Spleen (tissue), 7 donors: ENCODE measurements at regions not wholly inside any gene's neighbourhood (a gene's known extent, or its start where the extent isn't known, plus 50 kb on each side); places are given as distances from the start of the nearest gene placed in this dataset.

ENCODE experiments used
- POLR2A ChIP-seq, 3 donors: fragments of 450-650 bp; IDR thresholded peaks; one replicate each; pipeline ENCODE4 v1.5.1; 2017; ENCODE audit warnings: antibody characterized with exemption in 3 of 3, mild to moderate bottlenecking in 1 of 3
- TF ChIP-seq, protein P1 (sequence below), 11 experiments: fragments of 200-600 bp in 7 of 11; fragments of 450-650 bp in 4 of 11; sonication (generic) in 4 of 11; IDR thresholded peaks in 8 of 11; conservative IDR thresholded peaks in 3 of 11; 1 replicate in 7 of 11; 2 replicates in 4 of 11; pipeline versions ENCODE4 v1.4.0 to v1.8.0; 2016 to 2021; ENCODE audit warnings: antibody characterized with exemption in 11 of 11, inconsistent platforms in 4 of 11, mild to moderate bottlenecking in 1 of 11
- donor health status: DM: no; HTN: no; CAD: no; lungs with moderate emphysema.
- donor health status: DM: no; HTN: no; CAD: no.
- donor health status: DM: no; HTN: no; CAD: no.

DNA sequence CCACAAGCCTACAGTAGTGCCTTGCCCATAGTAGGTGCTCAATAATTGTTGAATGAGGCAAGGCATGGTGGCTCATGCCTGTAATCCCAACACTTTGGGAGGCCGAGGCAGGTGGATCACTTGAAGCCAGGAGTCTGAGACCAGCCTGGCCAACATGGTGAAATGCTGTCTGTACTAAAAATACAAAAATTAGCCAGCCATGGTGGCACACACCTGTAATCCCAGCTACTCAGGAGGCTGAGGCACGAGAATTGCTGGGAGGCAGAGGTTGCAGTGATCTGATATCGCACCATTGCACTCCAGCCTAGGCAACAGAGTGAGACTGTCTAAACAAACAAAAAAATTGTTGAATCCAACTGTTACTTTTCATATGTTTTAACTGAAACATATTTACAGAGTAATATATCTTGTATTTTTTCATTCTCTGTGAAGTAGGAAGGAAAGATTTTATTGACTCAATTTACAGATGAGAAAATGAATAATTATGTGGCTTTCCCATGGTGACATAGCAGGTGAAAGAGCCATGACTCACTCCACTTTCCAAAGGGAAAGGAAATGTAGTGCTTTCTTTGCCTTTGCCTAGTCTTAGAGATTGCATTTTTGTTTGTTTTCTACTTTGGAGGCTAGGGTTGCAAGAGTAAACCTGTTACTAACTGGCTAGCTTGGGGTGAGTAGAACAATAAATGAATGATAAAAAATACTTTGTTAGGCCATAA lies 95.4 kb upstream of the SLC38A4 start:
- TF ChIP-seq, protein P1, sequence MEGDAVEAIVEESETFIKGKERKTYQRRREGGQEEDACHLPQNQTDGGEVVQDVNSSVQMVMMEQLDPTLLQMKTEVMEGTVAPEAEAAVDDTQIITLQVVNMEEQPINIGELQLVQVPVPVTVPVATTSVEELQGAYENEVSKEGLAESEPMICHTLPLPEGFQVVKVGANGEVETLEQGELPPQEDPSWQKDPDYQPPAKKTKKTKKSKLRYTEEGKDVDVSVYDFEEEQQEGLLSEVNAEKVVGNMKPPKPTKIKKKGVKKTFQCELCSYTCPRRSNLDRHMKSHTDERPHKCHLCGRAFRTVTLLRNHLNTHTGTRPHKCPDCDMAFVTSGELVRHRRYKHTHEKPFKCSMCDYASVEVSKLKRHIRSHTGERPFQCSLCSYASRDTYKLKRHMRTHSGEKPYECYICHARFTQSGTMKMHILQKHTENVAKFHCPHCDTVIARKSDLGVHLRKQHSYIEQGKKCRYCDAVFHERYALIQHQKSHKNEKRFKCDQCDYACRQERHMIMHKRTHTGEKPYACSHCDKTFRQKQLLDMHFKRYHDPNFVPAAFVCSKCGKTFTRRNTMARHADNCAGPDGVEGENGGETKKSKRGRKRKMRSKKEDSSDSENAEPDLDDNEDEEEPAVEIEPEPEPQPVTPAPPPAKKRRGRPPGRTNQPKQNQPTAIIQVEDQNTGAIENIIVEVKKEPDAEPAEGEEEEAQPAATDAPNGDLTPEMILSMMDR (IDR thresholded peaks at IDR 0.05 in 8 of 11, conservative IDR thresholded peaks at IDR 0.05 in 3 of 11) = no peak
- TF ChIP-seq POLR2A (IDR thresholded peaks at IDR 0.05) = no peak
